ENCODE measurements at regions not wholly inside any gene's neighbourhood (a gene's known extent, or its start where the extent isn't known, plus 50 kb on each side); places are given as distances from the start of the nearest gene placed in this dataset.

- Histone ChIP-seq H2BK15ac (ENCODE audit: low read depth, poor library complexity, severe bottlenecking) (no peak overlapping the region), H2AK5ac (ENCODE audit: low read length, severe bottlenecking) (no peak overlapping the region), H3K27ac (ENCODE audit: low read length, poor library complexity, severe bottlenecking) (no peak overlapping the region), H3K23ac (ENCODE audit: low read length in 2 of 2) (no peak overlapping the region), H2BK12ac (ENCODE audit: low read length in 2 of 2) (no peak overlapping the region), H3K9ac (ENCODE audit: low read length) (no peak overlapping the region), H2BK5ac (ENCODE audit: low read depth, low read length, poor library complexity, severe bottlenecking) (no peak overlapping the region), H3K4me2 (ENCODE audit: low read length, poor library complexity, severe bottlenecking) (no peak overlapping the region), H3K14ac (ENCODE audit: low read length in 2 of 2) (no peak overlapping the region), H4K91ac (ENCODE audit: low read length) (no peak overlapping the region), H3K4me1 (ENCODE audit: control insufficient read depth, insufficient read depth, low read depth, low read length) (no peaks in the 10 kb centered on the region), H3K27me3 (ENCODE audit: control insufficient read depth in 1 of 2, insufficient read depth in 1 of 2, low read length in 2 of 2) (no peaks in the 10 kb centered on the region), H2BK120ac (ENCODE audit: low read depth, low read length) (no peak overlapping the region), H4K8ac (ENCODE audit: low read length) (no peak overlapping the region), H3K79me1 (replicated peaks; ENCODE audit: low read length, poor library complexity, severe bottlenecking) (no peaks in the 10 kb centered on the region), H2AFZ (ENCODE audit: low read depth, low read length) (no peak overlapping the region), H3K4ac (ENCODE audit: low read depth in 1 of 2, low read length in 2 of 2) (no peak overlapping the region), H3K4me3 (ENCODE audit: insufficient read depth in 1 of 2, low read depth in 1 of 2, low read length in 2 of 2) (no peak overlapping the region), H3K18ac (ENCODE audit: low read depth in 1 of 2, low read length in 2 of 2) (no peak overlapping the region), H3K36me3 (ENCODE audit: control insufficient read depth in 1 of 2, insufficient read depth in 2 of 2, low read depth in 1 of 2, low read length in 2 of 2) (no peaks in the 10 kb centered on the region), H3K9me3 (ENCODE audit: control insufficient read depth, low read length) (no peaks in the 10 kb centered on the region)
- 89% methylated on average over 3 of the region's 3 CpGs for WGBS
- no peak for DNase-seq
Measured at GRCh38 chr2:156790343-156791037, 354.3 kb downstream of the GPD2 start.

- no peaks in the 10 kb centered on the region for H3K79me1 ChIP-seq (replicated peaks; ENCODE audit: low read length, poor library complexity, severe bottlenecking)
- H3K14ac ChIP-seq (ENCODE audit: low read length in 2 of 2) = no peak overlapping the region
- H2BK12ac ChIP-seq (ENCODE audit: low read length in 2 of 2) = no peak overlapping the region
- H3K23ac ChIP-seq (ENCODE audit: low read length in 2 of 2) = no peak overlapping the region
- H2BK120ac ChIP-seq (ENCODE audit: low read depth, low read length) = no peak overlapping the region
- no peak overlapping the region for H3K4me2 ChIP-seq (ENCODE audit: low read length, poor library complexity, severe bottlenecking)
- no peak for DNase-seq
- no peak overlapping the region for H3K18ac ChIP-seq (ENCODE audit: low read depth in 1 of 2, low read length in 2 of 2)
- H4K91ac ChIP-seq (ENCODE audit: low read length) = no peak overlapping the region
- H2AK5ac ChIP-seq (ENCODE audit: low read length, severe bottlenecking) = no peak overlapping the region
- no peaks in the 10 kb centered on the region for H3K27me3 ChIP-seq (ENCODE audit: control insufficient read depth in 1 of 2, insufficient read depth in 1 of 2, low read length in 2 of 2)
- H4K8ac ChIP-seq (ENCODE audit: low read length) = no peak overlapping the region
- H3K9me3 ChIP-seq (ENCODE audit: control insufficient read depth, low read length) = no peaks in the 10 kb centered on the region
- H3K4me1 ChIP-seq (ENCODE audit: control insufficient read depth, insufficient read depth, low read depth, low read length) = no peaks in the 10 kb centered on the region
- WGBS = 94% methylated on average over 5 of the region's 9 CpGs
- no peak overlapping the region for H3K4ac ChIP-seq (ENCODE audit: low read depth in 1 of 2, low read length in 2 of 2)
- H2BK15ac ChIP-seq (ENCODE audit: low read depth, poor library complexity, severe bottlenecking) = no peak overlapping the region
- H3K27ac ChIP-seq (ENCODE audit: low read length, poor library complexity, severe bottlenecking) = no peak overlapping the region
- H3K4me3 ChIP-seq (ENCODE audit: insufficient read depth in 1 of 2, low read depth in 1 of 2, low read length in 2 of 2) = no peak overlapping the region
- no peaks in the 10 kb centered on the region for H3K36me3 ChIP-seq (ENCODE audit: control insufficient read depth in 1 of 2, insufficient read depth in 2 of 2, low read depth in 1 of 2, low read length in 2 of 2)
- H3K9ac ChIP-seq (ENCODE audit: low read length) = no peak overlapping the region
- no peak overlapping the region for H2AFZ ChIP-seq (ENCODE audit: low read depth, low read length)
- no peak overlapping the region for H2BK5ac ChIP-seq (ENCODE audit: low read depth, low read length, poor library complexity, severe bottlenecking)
Measured at GRCh38 chr2:156792242-156792840, 356.2 kb downstream of the GPD2 start.

GRCh38 chr2:156797832-156798231 lies 361.7 kb downstream of the GPD2 start:
- no peak overlapping the region for H3K4me3 ChIP-seq (ENCODE audit: insufficient read depth in 1 of 2, low read depth in 1 of 2, low read length in 2 of 2)
- H2BK5ac ChIP-seq (ENCODE audit: low read depth, low read length, poor library complexity, severe bottlenecking) = no peak overlapping the region
- no peaks in the 10 kb centered on the region for H3K79me1 ChIP-seq (replicated peaks; ENCODE audit: low read length, poor library complexity, severe bottlenecking)
- H3K4me2 ChIP-seq (ENCODE audit: low read length, poor library complexity, severe bottlenecking) = no peak overlapping the region
- H3K23ac ChIP-seq (ENCODE audit: low read length in 2 of 2) = no peak overlapping the region
- no peak overlapping the region for H2BK12ac ChIP-seq (ENCODE audit: low read length in 2 of 2)
- 100% methylated on average over 1 of the region's 2 CpGs for WGBS
- H3K18ac ChIP-seq (ENCODE audit: low read depth in 1 of 2, low read length in 2 of 2) = no peak overlapping the region
- no peak overlapping the region for H2BK15ac ChIP-seq (ENCODE audit: low read depth, poor library complexity, severe bottlenecking)
- H3K4ac ChIP-seq (ENCODE audit: low read depth in 1 of 2, low read length in 2 of 2) = no peak overlapping the region
- no peak overlapping the region for H3K9ac ChIP-seq (ENCODE audit: low read length)
- no peak for DNase-seq
- no peak overlapping the region for H2AFZ ChIP-seq (ENCODE audit: low read depth, low read length)
- H3K27me3 ChIP-seq (ENCODE audit: control insufficient read depth in 1 of 2, insufficient read depth in 1 of 2, low read length in 2 of 2) = no peaks in the 10 kb centered on the region
- no peaks in the 10 kb centered on the region for H3K9me3 ChIP-seq (ENCODE audit: control insufficient read depth, low read length)
- no peak overlapping the region for H3K14ac ChIP-seq (ENCODE audit: low read length in 2 of 2)
- no peaks in the 10 kb centered on the region for H3K4me1 ChIP-seq (ENCODE audit: control insufficient read depth, insufficient read depth, low read depth, low read length)
- no peak overlapping the region for H3K27ac ChIP-seq (ENCODE audit: low read length, poor library complexity, severe bottlenecking)
- H4K8ac ChIP-seq (ENCODE audit: low read length) = no peak overlapping the region
- no peak overlapping the region for H2AK5ac ChIP-seq (ENCODE audit: low read length, severe bottlenecking)
- no peaks in the 10 kb centered on the region for H3K36me3 ChIP-seq (ENCODE audit: control insufficient read depth in 1 of 2, insufficient read depth in 2 of 2, low read depth in 1 of 2, low read length in 2 of 2)
- no peak overlapping the region for H2BK120ac ChIP-seq (ENCODE audit: low read depth, low read length)
- H4K91ac ChIP-seq (ENCODE audit: low read length) = no peak overlapping the region

GRCh38 chr2:156800065-156800653 lies 364.0 kb downstream of the GPD2 start:
- H3K23ac ChIP-seq (ENCODE audit: low read length in 2 of 2) = no peak overlapping the region
- no peak overlapping the region for H2BK120ac ChIP-seq (ENCODE audit: low read depth, low read length)
- H3K9ac ChIP-seq (ENCODE audit: low read length) = no peak overlapping the region
- H3K18ac ChIP-seq (ENCODE audit: low read depth in 1 of 2, low read length in 2 of 2) = no peak overlapping the region
- 67% methylated on average over 1 of the region's 3 CpGs for WGBS
- no peak overlapping the region for H3K4me3 ChIP-seq (ENCODE audit: insufficient read depth in 1 of 2, low read depth in 1 of 2, low read length in 2 of 2)
- no peak overlapping the region for H2BK15ac ChIP-seq (ENCODE audit: low read depth, poor library complexity, severe bottlenecking)
- H3K4me2 ChIP-seq (ENCODE audit: low read length, poor library complexity, severe bottlenecking) = no peak overlapping the region
- no peak overlapping the region for H2AFZ ChIP-seq (ENCODE audit: low read depth, low read length)
- no peak overlapping the region for H3K27ac ChIP-seq (ENCODE audit: low read length, poor library complexity, severe bottlenecking)
- no peaks in the 10 kb centered on the region for H3K36me3 ChIP-seq (ENCODE audit: control insufficient read depth in 1 of 2, insufficient read depth in 2 of 2, low read depth in 1 of 2, low read length in 2 of 2)
- DNase-seq = no peak
- no peaks in the 10 kb centered on the region for H3K4me1 ChIP-seq (ENCODE audit: control insufficient read depth, insufficient read depth, low read depth, low read length)
- H3K79me1 ChIP-seq (replicated peaks; ENCODE audit: low read length, poor library complexity, severe bottlenecking) = no peaks in the 10 kb centered on the region
- no peak overlapping the region for H2BK12ac ChIP-seq (ENCODE audit: low read length in 2 of 2)
- H3K14ac ChIP-seq (ENCODE audit: low read length in 2 of 2) = no peak overlapping the region
- no peak overlapping the region for H4K91ac ChIP-seq (ENCODE audit: low read length)
- no peaks in the 10 kb centered on the region for H3K27me3 ChIP-seq (ENCODE audit: control insufficient read depth in 1 of 2, insufficient read depth in 1 of 2, low read length in 2 of 2)
- H2BK5ac ChIP-seq (ENCODE audit: low read depth, low read length, poor library complexity, severe bottlenecking) = no peak overlapping the region
- no peak overlapping the region for H3K4ac ChIP-seq (ENCODE audit: low read depth in 1 of 2, low read length in 2 of 2)
- H2AK5ac ChIP-seq (ENCODE audit: low read length, severe bottlenecking) = no peak overlapping the region
- H4K8ac ChIP-seq (ENCODE audit: low read length) = no peak overlapping the region
- no peaks in the 10 kb centered on the region for H3K9me3 ChIP-seq (ENCODE audit: control insufficient read depth, low read length)
